HEK293 (cell line): ENCODE measurements at regions not wholly inside any gene's neighbourhood (a gene's known extent, or its start where the extent isn't known, plus 50 kb on each side); places are given as distances from the start of the nearest gene placed in this dataset.

ENCODE experiments used
- CTCF ChIA-PET: fragments of 350-600 bp; formaldehyde crosslinking; extraction: SDS; loops from one replicate; lab custom pipeline; 2021; ENCODE audit warnings: antibody characterized with exemption; lab: Yijun Ruan, JAX
- POLR2A ChIA-PET: fragments of 300-600 bp; formaldehyde crosslinking; extraction: SDS; loops from one replicate; lab custom pipeline; 2020; ENCODE audit warnings: antibody characterized with exemption, inconsistent platforms; lab: Yijun Ruan, JAX
- H3K27ac ChIP-seq: fragments of 200-500 bp; sonication (Bioruptor generic); 2 replicates; pipeline ENCODE4 v1.5.1; 2014; ENCODE audit warnings: low read depth, low read length, control low read depth, inconsistent platforms; ENCODE audit errors: extremely low read depth
- H3K36me3 ChIP-seq, 2 experiments: fragments of 200-500 bp in 1 of 2; sonication (Bioruptor generic) in 1 of 2; 1 replicate in 1 of 2; 2 replicates in 1 of 2; pipeline ENCODE4 v1.5.1; 2014 to 2017; ENCODE audit warnings: inconsistent platforms in 2 of 2, low read length in 2 of 2; ENCODE audit not compliant: control insufficient read depth in 2 of 2, insufficient read depth in 1 of 2
- H3K4me1 ChIP-seq: fragments of 200-500 bp; sonication (Bioruptor generic); 2 replicates; pipeline ENCODE4 v1.5.1; 2014; ENCODE audit warnings: mild to moderate bottlenecking, low read length, inconsistent platforms; ENCODE audit not compliant: control insufficient read depth, insufficient read depth
- H3K4me3 ChIP-seq: 2 replicates; pipeline ENCODE4 v1.5.1; 2011; ENCODE audit warnings: low read depth, mild to moderate bottlenecking, control low read depth, low read length, moderate library complexity
- H3K9me3 ChIP-seq: fragments of 200-500 bp; sonication (Bioruptor generic); 2 replicates; pipeline ENCODE4 v1.5.1; 2014; ENCODE audit warnings: low read depth, low read length, inconsistent platforms; ENCODE audit not compliant: control insufficient read depth, insufficient read depth
- FEZF1 ChIP-seq: fragments of 450-650 bp; formaldehyde crosslinking; IDR thresholded peaks from 2 replicates; pipeline ENCODE4 v1.5.1; 2016; ENCODE audit warnings: missing biosample characterization, missing genetic modification characterization
- GLI2 ChIP-seq: fragments of 450-650 bp; formaldehyde crosslinking; IDR thresholded peaks from 2 replicates; pipeline ENCODE4; 2017; ENCODE audit warnings: missing biosample characterization, missing genetic modification characterization, low read depth, borderline replicate concordance
- GLI4 ChIP-seq: fragments of 450-650 bp; formaldehyde crosslinking; IDR thresholded peaks from 2 replicates; pipeline ENCODE4 v1.5.1; 2016; ENCODE audit warnings: missing biosample characterization, missing genetic modification characterization
- MYNN ChIP-seq: fragments of 450-650 bp; formaldehyde crosslinking; IDR thresholded peaks from 2 replicates; pipeline ENCODE4 v1.5.1; 2016; ENCODE audit warnings: missing biosample characterization, missing genetic modification characterization, borderline replicate concordance
- ZBTB10 ChIP-seq: fragments of 450-650 bp; formaldehyde crosslinking; IDR thresholded peaks from 2 replicates; pipeline ENCODE4 v1.5.1; 2016; ENCODE audit warnings: missing biosample characterization, missing genetic modification characterization
- ZNF114 ChIP-seq: fragments of 450-650 bp; formaldehyde crosslinking; IDR thresholded peaks from 2 replicates; pipeline ENCODE4 v1.5.0; 2017; ENCODE audit warnings: missing biosample characterization, missing genetic modification characterization
- ZNF175 ChIP-seq: fragments of 450-650 bp; formaldehyde crosslinking; IDR thresholded peaks from 2 replicates; pipeline ENCODE4 v1.5.1; 2016; ENCODE audit warnings: missing biosample characterization, missing genetic modification characterization
- ZNF184 ChIP-seq: fragments of 450-650 bp; IDR thresholded peaks from 2 replicates; pipeline ENCODE4 v1.5.1; 2018; ENCODE audit warnings: missing biosample characterization, mild to moderate bottlenecking, missing genetic modification characterization
- ZNF221 ChIP-seq: fragments of 450-650 bp; formaldehyde crosslinking; IDR thresholded peaks from 2 replicates; pipeline ENCODE4 v1.5.1; 2017; ENCODE audit warnings: missing biosample characterization, missing genetic modification characterization, borderline replicate concordance
- ZNF266 ChIP-seq: fragments of 450-650 bp; formaldehyde crosslinking; IDR thresholded peaks from 2 replicates; pipeline ENCODE4 v1.5.1; 2016; ENCODE audit warnings: missing biosample characterization, missing genetic modification characterization, low read depth
- ZNF335 ChIP-seq: fragments of 450-650 bp; formaldehyde crosslinking; conservative IDR thresholded peaks from 2 replicates; pipeline ENCODE4 v1.5.1; 2016; ENCODE audit warnings: missing biosample characterization, missing genetic modification characterization
- ZNF544 ChIP-seq: fragments of 450-650 bp; formaldehyde crosslinking; IDR thresholded peaks from 2 replicates; pipeline ENCODE4 v1.5.0; 2017; ENCODE audit warnings: missing biosample characterization, missing genetic modification characterization
- ZNF621 ChIP-seq: fragments of 450-650 bp; formaldehyde crosslinking; IDR thresholded peaks from 2 replicates; pipeline ENCODE4 v1.5.1; 2017; ENCODE audit warnings: missing biosample characterization, missing genetic modification characterization
- ZSCAN30 ChIP-seq: fragments of 450-650 bp; IDR thresholded peaks from 2 replicates; pipeline ENCODE4 v1.5.1; 2018; ENCODE audit warnings: missing biosample characterization, mild to moderate bottlenecking, missing genetic modification characterization, moderate library complexity
- TF ChIP-seq, protein P1 (sequence below): fragments of 450-650 bp; formaldehyde crosslinking; IDR thresholded peaks from 2 replicates; pipeline ENCODE4 v1.5.1; 2016; ENCODE audit warnings: missing biosample characterization, missing genetic modification characterization, low read depth
- TF ChIP-seq, protein P2 (sequence below): fragments of 450-650 bp; formaldehyde crosslinking; IDR thresholded peaks from 2 replicates; pipeline ENCODE4 v1.5.1; 2017; ENCODE audit warnings: missing biosample characterization, missing genetic modification characterization
- TF ChIP-seq, protein P3 (sequence below): fragments of 450-650 bp; formaldehyde crosslinking; IDR thresholded peaks from 2 replicates; pipeline ENCODE4 v1.5.1; 2016; ENCODE audit warnings: missing biosample characterization, missing genetic modification characterization
- TF ChIP-seq, protein P4 (sequence below): fragments of 450-650 bp; formaldehyde crosslinking; IDR thresholded peaks from 2 replicates; pipeline ENCODE4 v1.5.1; 2016; ENCODE audit warnings: missing biosample characterization, missing genetic modification characterization

GRCh38 chr3:34864011-34864410, 775.3 kb upstream of the ARPP21 start:
- Histone ChIP-seq H3K4me1 (no peaks in the 10 kb centered on the region), H3K27ac (no peak overlapping the region), H3K9me3 (no peaks in the 10 kb centered on the region), H3K4me3 (no peak overlapping the region), H3K36me3 (no peaks in the 10 kb centered on the region)
- TF ChIP-seq ZNF266 (tag by site-specific recombination): no peak
- no peak for TF ChIP-seq ZNF544 (tag by site-specific recombination)
- ChIA-PET CTCF (no interaction called here), POLR2A (no interaction called here)

GRCh38 chr3:34865346-34865745, 774.0 kb upstream of the ARPP21 start:
- Histone ChIP-seq H3K4me3 (no peak overlapping the region), H3K9me3 (no peaks in the 10 kb centered on the region), H3K36me3 (no peaks in the 10 kb centered on the region), H3K4me1 (no peaks in the 10 kb centered on the region), H3K27ac (no peak overlapping the region)
- CTCF ChIA-PET: no interaction called here
- TF ChIP-seq ZNF114 (no peak), MYNN (no peak), ZNF266 (tag by site-specific recombination) (no peak), ZNF221 (tag by site-specific recombination) (no peak), ZSCAN30 (tag by site-specific recombination) (no peak), GLI4 (tag by site-specific recombination) (no peak), ZNF184 (no peak), ZNF175 (no peak), FEZF1 (tag by site-specific recombination) (no peak), ZNF335 (tag by site-specific recombination) (no peak), ZNF621 (tag by site-specific recombination) (no peak), ZBTB10 (tag by site-specific recombination) (no peak), GLI2 (no peak)
- TF ChIP-seq, protein P1, sequence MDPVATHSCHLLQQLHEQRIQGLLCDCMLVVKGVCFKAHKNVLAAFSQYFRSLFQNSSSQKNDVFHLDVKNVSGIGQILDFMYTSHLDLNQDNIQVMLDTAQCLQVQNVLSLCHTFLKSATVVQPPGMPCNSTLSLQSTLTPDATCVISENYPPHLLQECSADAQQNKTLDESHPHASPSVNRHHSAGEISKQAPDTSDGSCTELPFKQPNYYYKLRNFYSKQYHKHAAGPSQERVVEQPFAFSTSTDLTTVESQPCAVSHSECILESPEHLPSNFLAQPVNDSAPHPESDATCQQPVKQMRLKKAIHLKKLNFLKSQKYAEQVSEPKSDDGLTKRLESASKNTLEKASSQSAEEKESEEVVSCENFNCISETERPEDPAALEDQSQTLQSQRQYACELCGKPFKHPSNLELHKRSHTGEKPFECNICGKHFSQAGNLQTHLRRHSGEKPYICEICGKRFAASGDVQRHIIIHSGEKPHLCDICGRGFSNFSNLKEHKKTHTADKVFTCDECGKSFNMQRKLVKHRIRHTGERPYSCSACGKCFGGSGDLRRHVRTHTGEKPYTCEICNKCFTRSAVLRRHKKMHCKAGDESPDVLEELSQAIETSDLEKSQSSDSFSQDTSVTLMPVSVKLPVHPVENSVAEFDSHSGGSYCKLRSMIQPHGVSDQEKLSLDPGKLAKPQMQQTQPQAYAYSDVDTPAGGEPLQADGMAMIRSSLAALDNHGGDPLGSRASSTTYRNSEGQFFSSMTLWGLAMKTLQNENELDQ (tag by site-specific recombination): no peak
- TF ChIP-seq, protein P2, sequence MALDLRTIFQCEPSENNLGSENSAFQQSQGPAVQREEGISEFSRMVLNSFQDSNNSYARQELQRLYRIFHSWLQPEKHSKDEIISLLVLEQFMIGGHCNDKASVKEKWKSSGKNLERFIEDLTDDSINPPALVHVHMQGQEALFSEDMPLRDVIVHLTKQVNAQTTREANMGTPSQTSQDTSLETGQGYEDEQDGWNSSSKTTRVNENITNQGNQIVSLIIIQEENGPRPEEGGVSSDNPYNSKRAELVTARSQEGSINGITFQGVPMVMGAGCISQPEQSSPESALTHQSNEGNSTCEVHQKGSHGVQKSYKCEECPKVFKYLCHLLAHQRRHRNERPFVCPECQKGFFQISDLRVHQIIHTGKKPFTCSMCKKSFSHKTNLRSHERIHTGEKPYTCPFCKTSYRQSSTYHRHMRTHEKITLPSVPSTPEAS (tag by site-specific recombination): no peak
- TF ChIP-seq, protein P3, sequence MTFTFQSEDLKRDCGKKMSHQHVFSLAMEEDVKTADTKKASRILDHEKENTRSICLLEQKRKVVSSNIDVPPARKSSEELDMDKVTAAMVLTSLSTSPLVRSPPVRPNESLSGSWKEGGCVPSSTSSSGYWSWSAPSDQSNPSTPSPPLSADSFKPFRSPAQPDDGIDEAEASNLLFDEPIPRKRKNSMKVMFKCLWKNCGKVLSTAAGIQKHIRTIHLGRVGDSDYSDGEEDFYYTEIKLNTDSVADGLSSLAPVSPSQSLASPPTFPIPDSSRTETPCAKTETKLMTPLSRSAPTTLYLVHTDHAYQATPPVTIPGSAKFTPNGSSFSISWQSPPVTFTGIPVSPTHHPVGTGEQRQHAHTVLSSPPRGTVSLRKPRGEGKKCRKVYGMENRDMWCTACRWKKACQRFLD (tag by site-specific recombination): no peak
- TF ChIP-seq, protein P4, sequence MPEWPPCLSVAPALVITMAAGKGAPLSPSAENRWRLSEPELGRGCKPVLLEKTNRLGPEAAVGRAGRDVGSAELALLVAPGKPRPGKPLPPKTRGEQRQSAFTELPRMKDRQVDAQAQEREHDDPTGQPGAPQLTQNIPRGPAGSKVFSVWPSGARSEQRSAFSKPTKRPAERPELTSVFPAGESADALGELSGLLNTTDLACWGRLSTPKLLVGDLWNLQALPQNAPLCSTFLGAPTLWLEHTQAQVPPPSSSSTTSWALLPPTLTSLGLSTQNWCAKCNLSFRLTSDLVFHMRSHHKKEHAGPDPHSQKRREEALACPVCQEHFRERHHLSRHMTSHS: no peak
- POLR2A ChIA-PET: no interaction called here
